ENCODE measurements at regions not wholly inside any gene's neighbourhood (a gene's known extent, or its start where the extent isn't known, plus 50 kb on each side); places are given as distances from the start of the nearest gene placed in this dataset.

DNA sequence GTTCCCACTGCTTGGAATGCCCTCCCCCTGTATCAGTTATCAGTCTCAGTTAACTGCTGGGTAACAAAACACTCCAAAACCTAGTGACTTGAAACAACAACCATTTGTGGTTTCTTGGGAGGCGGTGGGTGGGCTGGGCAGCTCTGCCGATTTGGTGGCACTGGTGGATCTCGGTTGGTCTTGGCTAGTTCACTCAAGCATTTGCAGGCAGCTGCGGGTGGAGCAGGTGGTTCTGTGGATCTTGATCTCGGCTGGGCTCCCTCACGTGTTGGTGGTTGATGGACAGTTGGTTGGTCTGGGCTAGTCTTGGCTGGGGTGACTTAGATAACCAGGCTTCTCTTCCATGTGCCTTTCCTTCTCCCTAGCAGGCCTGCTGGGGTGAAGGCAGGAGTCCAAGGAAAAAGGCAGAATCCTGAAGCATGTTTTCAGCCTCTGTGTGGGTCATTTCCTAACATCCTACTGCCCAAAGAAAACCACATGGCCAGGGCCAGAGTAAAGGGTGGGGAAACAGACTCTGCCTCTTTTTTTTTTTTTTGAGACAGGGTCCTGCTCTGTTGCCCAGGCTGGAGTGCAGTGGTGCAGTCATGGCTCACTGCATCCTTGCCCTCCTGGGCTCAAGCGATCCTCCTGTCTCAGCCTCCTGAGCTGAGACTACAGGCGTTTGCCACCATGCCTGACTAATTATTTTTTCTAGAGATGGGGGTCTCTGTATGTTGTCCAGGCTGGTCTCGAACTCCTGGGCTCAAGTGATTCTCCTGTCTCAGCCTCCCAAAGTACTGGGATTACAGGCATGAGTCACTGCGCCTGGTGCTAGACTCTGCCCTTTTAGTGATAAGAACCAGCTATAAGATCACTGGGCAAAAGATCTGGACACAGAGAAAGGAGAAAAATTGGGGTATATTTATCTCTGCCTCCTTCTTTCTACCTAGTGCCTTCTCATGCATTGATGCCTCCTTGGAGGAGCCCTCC, 183.7 kb downstream of the RGS3 start:
- no peak for DNase-seq

DNA sequence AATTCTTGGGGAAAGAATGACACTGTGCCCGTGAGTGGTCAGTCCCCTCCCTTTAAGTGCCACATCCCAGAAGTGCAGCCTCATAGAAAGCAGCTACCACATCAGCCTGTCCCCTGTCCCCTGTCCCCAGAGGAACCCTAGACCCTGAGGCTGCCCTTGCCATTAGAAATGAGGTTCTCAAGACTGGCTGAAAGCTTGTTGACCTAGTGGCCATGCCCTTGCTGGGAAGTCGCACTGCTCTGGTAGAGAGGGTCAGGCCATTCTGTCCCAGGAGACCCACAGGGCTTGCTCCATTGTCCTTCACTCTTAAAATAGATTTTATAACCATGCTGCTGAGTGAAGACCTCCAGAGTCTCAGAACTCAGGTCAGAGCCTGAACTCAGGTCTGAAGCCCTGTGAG, 184.5 kb downstream of the RGS3 start:
- DNase-seq: no peak

- DNase-seq: no peak
Observed at GRCh38 chr9:113648586-113648985, 185.1 kb downstream of the RGS3 start.

DNA sequence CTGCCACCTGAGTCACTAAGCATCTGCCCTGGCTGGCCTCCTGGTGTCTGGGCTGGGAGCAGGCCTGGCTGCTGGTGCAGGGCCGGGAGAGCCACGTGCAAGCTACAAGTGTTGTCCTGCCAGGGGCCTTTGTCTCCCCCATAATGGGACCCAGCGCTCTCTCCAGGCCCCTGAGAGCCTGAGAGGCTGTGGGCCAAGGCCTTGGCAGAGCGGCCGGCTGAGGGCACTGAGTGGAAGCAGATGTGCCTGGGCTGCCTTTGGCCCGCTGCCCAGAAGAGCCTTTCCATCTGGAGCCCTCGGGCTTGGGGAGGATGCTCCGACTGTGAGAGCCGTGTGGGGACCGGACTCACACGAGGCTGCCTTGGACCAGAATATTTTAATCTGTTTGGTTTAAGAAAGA, 185.5 kb downstream of the RGS3 start:
- DNase-seq: no peak

GRCh38 chr9:113649855-113650206, 186.3 kb downstream of the RGS3 start:
- no peak for DNase-seq

GRCh38 chr9:113650207-113651131, 186.9 kb downstream of the RGS3 start:
- DNase-seq: no peak

DNA sequence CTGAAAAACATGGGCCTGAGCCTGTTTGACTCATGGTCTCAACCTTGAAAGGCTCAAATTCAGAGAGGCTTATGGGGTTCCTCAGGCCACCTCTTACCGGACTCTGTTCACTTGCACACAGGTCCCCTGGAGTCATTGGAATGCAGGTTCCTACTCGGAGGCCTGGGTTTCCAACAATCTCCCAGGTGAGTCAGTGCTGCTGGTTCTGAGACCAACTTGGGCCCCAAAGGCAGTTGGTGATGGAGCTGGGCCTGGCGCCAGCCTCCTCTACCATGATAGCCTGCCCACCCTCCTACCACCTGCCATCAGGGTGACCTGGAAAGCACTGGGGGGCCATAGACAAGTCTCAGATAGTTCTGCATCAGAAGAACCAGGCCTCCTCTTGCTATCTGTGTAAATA, 188.4 kb downstream of the RGS3 start:
- DNase-seq: no peak

DNA sequence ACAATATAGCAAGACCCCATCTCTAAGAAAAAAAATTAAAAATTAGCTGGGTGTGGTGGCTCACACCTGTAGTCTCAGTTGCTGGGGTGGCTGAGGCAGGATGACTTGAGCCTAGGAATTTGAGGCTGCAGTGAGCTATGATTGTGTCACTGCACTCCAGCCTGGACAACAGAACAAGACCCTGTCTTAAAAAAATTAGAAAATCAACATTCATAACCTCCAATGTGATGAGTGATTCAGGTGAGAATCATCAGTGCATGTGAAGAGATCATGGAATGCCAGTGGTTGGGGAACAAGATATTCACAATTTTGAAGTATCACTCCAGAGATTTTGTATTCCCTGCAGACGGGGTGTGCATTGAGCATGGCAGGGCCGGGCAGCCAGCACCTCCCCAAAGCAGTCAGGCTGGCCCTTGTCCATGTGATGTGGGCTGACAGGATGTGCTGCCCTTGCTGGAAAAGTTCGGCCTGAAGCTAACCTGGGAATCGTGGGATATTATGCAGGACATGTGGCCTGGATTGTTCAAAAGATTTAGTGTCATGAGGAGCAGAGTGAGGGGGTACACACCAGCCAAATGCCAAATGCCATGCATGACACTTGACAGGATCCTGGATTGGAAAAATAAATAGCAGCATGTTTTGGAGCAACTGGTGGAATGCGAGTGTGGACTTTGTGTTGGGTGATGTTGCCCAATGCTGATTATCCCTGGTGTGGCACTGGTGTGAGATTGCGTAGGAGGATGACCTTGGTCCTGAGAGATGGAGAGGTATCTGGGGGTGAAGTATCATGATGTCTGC, 189.0 kb downstream of the RGS3 start:
- DNase-seq: no peak

GRCh38 chr9:113653746-113654604, 190.4 kb downstream of the RGS3 start:
- DNase-seq: no peak

GRCh38 chr9:113654605-113655428, 191.3 kb downstream of the RGS3 start:
- no peak for DNase-seq

GRCh38 chr9:113656771-113657670, 193.5 kb downstream of the RGS3 start:
- no peak for DNase-seq

- peak; percentile 82 for DNase-seq
Observed at GRCh38 chr9:113657765-113658544, 194.4 kb downstream of the RGS3 start.

DNA sequence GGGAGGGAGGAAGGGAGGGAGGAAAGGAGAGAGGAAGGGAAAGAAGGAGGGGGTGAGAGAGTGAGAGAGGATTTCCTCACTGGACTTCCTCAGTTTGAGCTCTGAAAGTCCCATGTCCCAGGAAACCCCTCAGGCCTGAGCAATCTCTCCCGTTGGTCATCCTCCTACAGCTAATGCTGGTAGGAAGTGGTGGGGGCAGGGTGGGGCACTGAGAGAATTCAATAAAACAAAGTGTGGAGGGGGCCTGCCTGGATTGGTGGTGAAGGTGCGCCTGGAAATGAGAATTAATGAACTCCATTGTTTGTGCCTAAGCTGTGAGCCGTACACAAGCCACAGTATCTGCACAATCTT, 195.0 kb downstream of the RGS3 start:
- no peak for DNase-seq

DNA sequence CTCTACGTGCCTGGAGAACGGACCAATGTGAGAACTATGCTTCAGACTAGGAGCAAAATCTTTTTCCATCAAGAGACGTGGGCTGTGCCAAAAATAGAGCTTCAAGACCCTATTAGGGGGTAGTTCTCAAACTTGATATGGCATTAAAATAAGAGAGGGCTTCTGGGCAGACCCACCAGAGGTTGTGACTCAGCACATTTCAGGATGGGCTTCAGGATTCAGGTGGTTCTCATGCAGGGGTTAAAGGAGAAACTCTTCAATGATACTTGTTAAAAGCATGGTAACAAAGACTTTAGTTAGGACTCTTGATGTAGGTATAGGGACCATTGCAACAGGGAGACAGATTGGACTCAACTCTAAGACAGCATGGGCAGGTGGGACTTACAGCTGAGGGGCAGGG, 195.5 kb downstream of the RGS3 start:
- DNase-seq: no peak

- no peak for DNase-seq
Observed at GRCh38 chr9:113659740-113660139, 196.2 kb downstream of the RGS3 start.

DNA sequence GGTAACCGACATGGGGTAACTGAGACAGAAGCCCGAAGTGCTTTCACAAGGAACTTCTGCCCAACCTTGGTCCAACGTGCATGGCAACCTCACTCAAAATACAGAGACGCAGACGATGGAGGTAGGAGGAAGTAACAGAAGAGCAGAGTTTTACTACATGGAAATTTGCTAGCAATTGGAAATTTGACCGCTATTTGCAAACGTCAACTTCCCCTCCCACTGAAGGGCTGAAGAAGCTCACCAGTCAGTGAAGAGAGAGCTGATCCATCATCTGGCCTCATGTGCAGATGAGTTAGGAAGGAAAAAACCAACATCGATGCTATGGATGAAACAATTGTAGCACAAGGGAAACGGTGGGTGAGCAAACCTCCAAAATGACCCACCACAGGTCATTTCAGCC, 196.7 kb downstream of the RGS3 start:
- DNase-seq: no peak

DNA sequence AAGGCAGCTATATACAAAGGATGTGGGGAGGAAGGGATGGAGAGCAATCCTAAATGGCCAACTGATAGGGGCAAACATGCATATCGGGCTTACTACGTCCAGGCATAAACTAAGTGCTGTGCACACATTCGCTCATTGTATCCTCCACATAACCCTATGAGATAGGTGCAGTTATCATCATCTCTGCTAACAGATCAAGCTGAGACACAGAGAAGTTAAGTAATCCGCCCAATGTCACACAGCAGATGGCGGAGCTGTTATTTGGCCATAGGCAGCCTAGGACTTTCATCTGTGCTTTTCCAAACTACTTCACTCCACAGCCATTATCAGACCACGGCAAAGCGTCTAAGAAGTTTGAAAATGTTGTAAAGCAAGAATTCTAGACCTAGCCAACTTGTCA, 197.5 kb downstream of the RGS3 start:
- DNase-seq: no peak

- no peak for DNase-seq
Observed at GRCh38 chr9:113664181-113664875, 200.8 kb downstream of the RGS3 start.

GRCh38 chr9:113665064-113665463, 201.5 kb downstream of the RGS3 start:
- DNase-seq: no peak

All from activated CD4-positive, CD25-positive, alpha-beta regulatory T cell treated with anti-CD3 and anti-CD28 coated beads, Interleukin-2, amount 50 U/mL, for 72 hours (primary cell).